H1 (cell line): ENCODE measurements at regions not wholly inside any gene's neighbourhood (a gene's known extent, or its start where the extent isn't known, plus 50 kb on each side); places are given as distances from the start of the nearest gene placed in this dataset.
A peak's percentile ranks its signal among the peaks of the same experiment; 100 is the strongest.

Experiments used
- CTCF ChIA-PET: fragments of 300-600 bp; sonication (Branson Sonifier 250); formaldehyde crosslinking; loops from one replicate; lab custom pipeline; 2021; ENCODE audit not compliant: partially characterized antibody; lab: Charles Lee
- POLR2A ChIA-PET: fragments of 300-600 bp; sonication (Branson Sonifier 250); formaldehyde crosslinking; loops from one replicate; lab custom pipeline; 2021; ENCODE audit warnings: inconsistent platforms; ENCODE audit not compliant: partially characterized antibody; lab: Charles Lee
- DNase-seq, 2 experiments: peaks; one replicate each; pipeline versions ENCODE4 v3.0.0 to v3.0.0-alpha.2; 2010 to 2022; ENCODE audit warnings: low spot score in 2 of 2, low read depth in 1 of 2, mixed read lengths in 1 of 2
- FAIRE-seq: peaks from 2 replicates; lab custom pipeline; 2011; peaks lifted over from hg19 to GRCh38; lab: Jason Lieb, UNC
- H2AFZ ChIP-seq: 2 replicates; pipeline ENCODE4 v1.8.1; 2012; ENCODE audit warnings: low read length, inconsistent platforms
- H2AK5ac ChIP-seq: 2 replicates; pipeline ENCODE4 v1.6.1; 2013; ENCODE audit warnings: low read depth, low read length
- H2BK120ac ChIP-seq: replicated peaks from 2 replicates; pipeline ENCODE3; 2013; ENCODE audit warnings: low read depth, low read length, inconsistent platforms
- H2BK12ac ChIP-seq: 2 replicates; pipeline ENCODE4 v1.6.1; 2013; ENCODE audit warnings: low read depth, low read length
- H2BK15ac ChIP-seq: 2 replicates; pipeline ENCODE4 v1.6.1; 2013; ENCODE audit warnings: low read length
- H2BK20ac ChIP-seq: 2 replicates; pipeline ENCODE4 v1.6.1; 2013; ENCODE audit warnings: low read length
- H2BK5ac ChIP-seq: 2 replicates; pipeline ENCODE4 v1.6.1; 2013; ENCODE audit warnings: low read depth, low read length
- H3K14ac ChIP-seq: 2 replicates; pipeline ENCODE4 v1.6.1; 2013; ENCODE audit warnings: inconsistent platforms; ENCODE audit not compliant: insufficient read length
- H3K18ac ChIP-seq: 2 replicates; pipeline ENCODE4 v1.6.1; 2013; ENCODE audit warnings: low read length; ENCODE audit errors: extremely low read depth
- H3K23ac ChIP-seq: 2 replicates; pipeline ENCODE4 v1.6.1; 2013; ENCODE audit warnings: inconsistent platforms; ENCODE audit not compliant: insufficient read length
- H3K23me2 ChIP-seq: 2 replicates; pipeline ENCODE4 v1.6.1; 2013; ENCODE audit warnings: low read depth, low read length
- H3K27ac ChIP-seq: 2 replicates; pipeline ENCODE4 v1.6.1; 2011; ENCODE audit warnings: low read depth, low read length, inconsistent platforms
- H3K27me3 ChIP-seq, 4 experiments: replicated peaks in 1 of 4; 1 replicate in 1 of 4; 2 replicates in 3 of 4; pipeline versions ENCODE4 v1.6.1 to v1.8.1; 2011 to 2013; ENCODE audit warnings: low read length in 3 of 4, mild to moderate bottlenecking in 3 of 4, inconsistent platforms in 2 of 4, mixed read lengths in 2 of 4, moderate library complexity in 1 of 4; ENCODE audit not compliant: control insufficient read depth in 3 of 4, insufficient read depth in 3 of 4; ENCODE audit errors: extremely low read depth in 1 of 4
- H3K36me3 ChIP-seq, 4 experiments: 2 replicates each; pipeline versions ENCODE4 v1.6.1 to v1.8.1; 2011 to 2013; ENCODE audit warnings: mild to moderate bottlenecking in 4 of 4, low read length in 3 of 4, moderate library complexity in 2 of 4, control low read depth in 1 of 4, inconsistent platforms in 1 of 4; ENCODE audit not compliant: insufficient read depth in 4 of 4, control insufficient read depth in 2 of 4
- H3K4ac ChIP-seq: replicated peaks from 2 replicates; pipeline ENCODE3; 2013; ENCODE audit warnings: low read length, low read depth, mixed read lengths, inconsistent platforms; ENCODE audit not compliant: insufficient read length
- H3K4me1 ChIP-seq, 4 experiments: replicated peaks in 1 of 4; 1 replicate in 1 of 4; 2 replicates in 3 of 4; pipeline versions ENCODE4 v1.6.1 to v1.8.1; 2011 to 2013; ENCODE audit warnings: low read length in 3 of 4, inconsistent platforms in 2 of 4, mixed read lengths in 1 of 4; ENCODE audit not compliant: insufficient read depth in 4 of 4, control insufficient read depth in 3 of 4
- H3K4me2 ChIP-seq, 2 experiments: 2 replicates each; pipeline versions ENCODE4 v1.6.1 to v1.8.1; 2011 to 2013; ENCODE audit warnings: low read depth in 2 of 2, low read length in 2 of 2, control low read depth in 1 of 2, inconsistent platforms in 1 of 2, mild to moderate bottlenecking in 1 of 2; ENCODE audit not compliant: insufficient read depth in 1 of 2
- H3K4me3 ChIP-seq, 4 experiments: fragments of 200-600, 300-600 bp in 1 of 4; sonication (generic), shearing (Covaris generic), sonication (Bioruptor Twin) in 1 of 4; 2 replicates each; pipeline versions ENCODE4 v1.5.1 to v1.8.1; 2011 to 2016; ENCODE audit warnings: low read length in 4 of 4, low read depth in 3 of 4, control low read depth in 2 of 4, inconsistent platforms in 2 of 4, mild to moderate bottlenecking in 2 of 4, mixed read lengths in 1 of 4, moderate library complexity in 1 of 4; ENCODE audit not compliant: insufficient read depth in 2 of 4; ENCODE audit errors: extremely low read depth in 1 of 4
- H3K56ac ChIP-seq: replicated peaks from 2 replicates; pipeline ENCODE3; 2013; ENCODE audit warnings: low read depth, mild to moderate bottlenecking, mixed read lengths, low read length, inconsistent platforms; ENCODE audit not compliant: insufficient read length
- H3K79me1 ChIP-seq: 2 replicates; pipeline ENCODE4 v1.6.1; 2013; ENCODE audit warnings: low read depth, low read length, control low read depth
- H3K79me2 ChIP-seq, 2 experiments: 2 replicates each; pipeline versions ENCODE4 v1.6.1 to v1.8.1; 2012 to 2013; ENCODE audit warnings: low read length in 2 of 2, mild to moderate bottlenecking in 2 of 2, inconsistent platforms in 1 of 2; ENCODE audit not compliant: insufficient read depth in 2 of 2, control insufficient read depth in 1 of 2
- H3K9ac ChIP-seq, 4 experiments: replicated peaks in 1 of 4; 1 replicate in 1 of 4; 2 replicates in 3 of 4; pipeline versions ENCODE4 v1.6.1 to v1.8.1; 2011 to 2013; ENCODE audit warnings: low read depth in 3 of 4, low read length in 3 of 4, control low read depth in 2 of 4, mild to moderate bottlenecking in 2 of 4, moderate library complexity in 2 of 4, inconsistent platforms in 1 of 4; ENCODE audit errors: extremely low read depth in 1 of 4
- H3K9me3 ChIP-seq, 2 experiments: 2 replicates each; pipeline versions ENCODE4 v1.6.1 to v1.8.1; 2012 to 2013; ENCODE audit warnings: mild to moderate bottlenecking in 2 of 2, moderate library complexity in 2 of 2, control low read depth in 1 of 2, inconsistent platforms in 1 of 2, low read depth in 1 of 2, low read length in 1 of 2, mixed read lengths in 1 of 2; ENCODE audit not compliant: insufficient read depth in 2 of 2
- H4K20me1 ChIP-seq, 2 experiments: replicated peaks in 1 of 2; 2 replicates each; pipeline versions ENCODE3 to v1.8.1; 2011 to 2013; ENCODE audit warnings: inconsistent platforms in 2 of 2, low read length in 2 of 2, mild to moderate bottlenecking in 1 of 2; ENCODE audit not compliant: insufficient read depth in 2 of 2, control insufficient read depth in 1 of 2
- H4K5ac ChIP-seq: 2 replicates; pipeline ENCODE4 v1.6.1; 2013; ENCODE audit warnings: low read length, low read depth, mixed read lengths, inconsistent platforms; ENCODE audit not compliant: insufficient read length
- H4K8ac ChIP-seq: 2 replicates; pipeline ENCODE4 v1.8.0; 2013; ENCODE audit warnings: mild to moderate bottlenecking, moderate library complexity, low read length, inconsistent platforms; ENCODE audit not compliant: insufficient read depth; ENCODE audit errors: extremely low read depth
- H4K91ac ChIP-seq: replicated peaks from 2 replicates; pipeline ENCODE3; 2013; ENCODE audit warnings: low read length, mixed read lengths, inconsistent platforms; ENCODE audit not compliant: insufficient read length
- JUND ChIP-seq: IDR thresholded peaks from 2 replicates; pipeline ENCODE4 v1.6.1; 2011; ENCODE audit warnings: mild to moderate bottlenecking, improper control_type of control experiment, low read length
- SIX5 ChIP-seq: IDR thresholded peaks from 2 replicates; pipeline ENCODE4 v1.6.1; 2011; ENCODE audit warnings: mild to moderate bottlenecking, low read depth, low read length
- TBP ChIP-seq: IDR thresholded peaks from 2 replicates; pipeline ENCODE4 v1.6.1; 2011; ENCODE audit warnings: low read depth, low read length, improper control_type of control experiment
- WGBS, 2 experiments: shearing (Covaris generic) in 1 of 2; methylation state at CpG; one replicate each; pipeline versions ENCODE4 v1.1.6 to v1.1.7; 2013 to 2015; ENCODE audit warnings: low lambda C conversion rate in 2 of 2, mixed read lengths in 2 of 2, inconsistent platforms in 1 of 2, low coverage in 1 of 2, missing lambda C conversion rate in 1 of 2; ENCODE audit not compliant: insufficient replicate concordance in 2 of 2, insufficient coverage in 1 of 2, insufficient read length in 1 of 2; ENCODE audit errors: extremely low coverage in 1 of 2, missing lambda C conversion rate in 1 of 2; 5-methylcytosine and 5-hydroxymethylcytosine counted together
- TF ChIP-seq, protein P1 (sequence below): IDR thresholded peaks from 2 replicates; pipeline ENCODE4 v1.6.1; 2012; ENCODE audit warnings: inconsistent platforms
- TF ChIP-seq, protein P2 (sequence below): IDR thresholded peaks from 2 replicates; pipeline ENCODE4 v1.6.1; 2011; ENCODE audit warnings: low read length, improper control_type of control experiment

DNA sequence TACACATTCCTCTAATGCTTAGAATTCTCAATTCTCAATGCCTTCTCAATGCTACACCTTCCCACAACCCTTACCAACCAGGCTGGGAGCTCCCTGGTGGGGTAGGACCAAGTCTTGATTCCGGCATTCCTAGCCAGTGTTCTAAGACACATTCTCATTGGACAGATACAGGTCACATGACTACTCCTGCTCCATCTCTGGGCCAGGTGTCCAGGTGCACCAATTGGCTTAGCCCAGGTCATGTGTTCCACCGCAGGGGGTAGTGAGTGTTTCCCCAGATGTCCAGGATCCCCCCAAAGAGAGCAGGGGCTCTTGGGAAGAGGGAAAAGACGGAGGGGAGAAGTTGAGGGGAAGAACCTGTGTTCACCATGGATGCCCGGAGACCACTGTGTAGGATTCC is 58.7 kb upstream of the MLN start:
- no peaks in the 10 kb centered on the region for H4K20me1 ChIP-seq
- no peak overlapping the region for H2BK20ac ChIP-seq
- no peak overlapping the region for H3K4me3 ChIP-seq
- H3K27ac ChIP-seq = no peak overlapping the region
- no peaks in the 10 kb centered on the region for H3K36me3 ChIP-seq
- H3K18ac ChIP-seq = no peak overlapping the region
- no peak overlapping the region for H3K9ac ChIP-seq
- H2BK15ac ChIP-seq = no peak overlapping the region
- H2BK12ac ChIP-seq = no peak overlapping the region
- H4K5ac ChIP-seq = no peak overlapping the region
- no peak for FAIRE-seq
- H4K91ac ChIP-seq = no peak overlapping the region
- H2AK5ac ChIP-seq = no peak overlapping the region
- no peak overlapping the region for H2AFZ ChIP-seq
- WGBS, 2 experiments = 86% methylated on average over 4 of the region's 4 CpGs; no CpG with 5 or more reads in 1 of the 2 experiments
- H3K27me3 ChIP-seq = 0 out of 7 replicates have a peak, but pooled peaks cover 0 to 1% (median 0%) of the 10 kb centered on the region in 4 experiments
- H3K79me1 ChIP-seq = no peaks in the 10 kb centered on the region
- POLR2A ChIA-PET = interaction anchor here (0.9 kb wide), 1 partner anchor 20 kb away, joined by 3 read pairs; no protein-coding TSS in a partner anchor
- TF ChIP-seq, protein P1, sequence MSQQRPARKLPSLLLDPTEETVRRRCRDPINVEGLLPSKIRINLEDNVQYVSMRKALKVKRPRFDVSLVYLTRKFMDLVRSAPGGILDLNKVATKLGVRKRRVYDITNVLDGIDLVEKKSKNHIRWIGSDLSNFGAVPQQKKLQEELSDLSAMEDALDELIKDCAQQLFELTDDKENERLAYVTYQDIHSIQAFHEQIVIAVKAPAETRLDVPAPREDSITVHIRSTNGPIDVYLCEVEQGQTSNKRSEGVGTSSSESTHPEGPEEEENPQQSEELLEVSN = no peak
- TF ChIP-seq JUND (no peak), TBP (no peak), SIX5 (no peak)
- TF ChIP-seq, protein P2, sequence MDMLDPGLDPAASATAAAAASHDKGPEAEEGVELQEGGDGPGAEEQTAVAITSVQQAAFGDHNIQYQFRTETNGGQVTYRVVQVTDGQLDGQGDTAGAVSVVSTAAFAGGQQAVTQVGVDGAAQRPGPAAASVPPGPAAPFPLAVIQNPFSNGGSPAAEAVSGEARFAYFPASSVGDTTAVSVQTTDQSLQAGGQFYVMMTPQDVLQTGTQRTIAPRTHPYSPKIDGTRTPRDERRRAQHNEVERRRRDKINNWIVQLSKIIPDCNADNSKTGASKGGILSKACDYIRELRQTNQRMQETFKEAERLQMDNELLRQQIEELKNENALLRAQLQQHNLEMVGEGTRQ = 0 out of 2 replicates have a peak, but pooled peaks have one; percentile 18
- TF ChIP-seq, all 59 proteins: peak for 1
- Histone ChIP-seq H3K4ac (no peak overlapping the region), H3K79me2 (no peaks in the 10 kb centered on the region), H3K4me1 (no peaks in the 10 kb centered on the region; a peak in 1 of 7 replicates), H3K4me2 (no peak overlapping the region), H3K9me3 (no peaks in the 10 kb centered on the region), H3K14ac (no peak overlapping the region), H4K8ac (no peak overlapping the region), H3K23me2 (peaks cover 3% of the 10 kb centered on the region; the same call in 1 of the 2 replicates), H2BK5ac (no peak overlapping the region), H2BK120ac (no peak overlapping the region), H3K56ac (no peak overlapping the region), H3K23ac (no peak overlapping the region)
- CTCF ChIA-PET = interaction anchor here (0.9 to 7.5 kb wide), 4 partner anchors 96 to 292 kb away, joined by 4 to 46 read pairs (median 6); no protein-coding TSS in a partner anchor
- no peak for DNase-seq
